SKM-1 (cell line): ENCODE measurements at regions not wholly inside any gene's neighbourhood (a gene's known extent, or its start where the extent isn't known, plus 50 kb on each side); places are given as distances from the start of the nearest gene placed in this dataset.

Experiments used
- DNase-seq: peaks from one replicate; lab custom pipeline; 2025; ENCODE audit not compliant: unreplicated experiment; lab: John Stamatoyannopoulos, UW

DNA sequence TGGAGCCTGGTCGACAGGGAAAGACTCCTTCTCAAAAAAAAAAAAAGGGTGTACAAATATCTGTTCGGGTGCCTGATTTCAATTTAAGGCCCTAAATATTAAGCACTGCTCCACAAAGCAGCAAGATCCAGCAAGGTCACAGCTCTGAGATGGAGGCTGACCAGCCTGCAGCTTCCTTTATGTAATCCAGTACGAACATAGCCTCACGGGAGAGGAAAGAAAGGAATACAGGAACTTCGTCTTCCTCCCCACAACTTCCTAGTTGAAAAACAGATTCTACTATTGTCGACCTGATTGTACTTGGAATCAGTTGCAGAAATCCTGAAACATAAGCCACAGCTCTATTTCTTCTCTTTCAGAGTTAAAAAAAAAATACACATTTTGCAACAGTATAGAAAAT is 53.5 kb upstream of the TBC1D9 start:
- DNase-seq, result no peak

DNA sequence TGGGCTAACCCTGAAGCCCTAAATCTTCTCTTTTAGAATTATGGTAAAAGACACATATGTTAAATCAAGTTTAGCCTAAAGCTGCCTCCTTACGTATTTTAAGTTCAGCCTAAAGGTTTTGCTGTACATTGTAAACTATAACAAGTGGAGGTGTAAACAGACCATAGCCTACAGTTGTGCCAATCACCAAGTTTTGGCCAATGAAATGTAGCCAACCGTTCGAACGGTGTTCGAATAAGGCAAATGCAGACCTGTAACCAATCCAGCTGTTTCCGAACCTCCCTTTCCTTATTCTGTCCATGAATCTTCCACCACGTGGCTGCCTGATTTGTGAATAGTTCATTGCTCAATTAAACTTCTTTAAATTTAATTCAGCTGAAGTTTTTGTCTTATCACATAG is 52.1 kb upstream of the TBC1D9 start:
- DNase-seq, result no peak

DNA sequence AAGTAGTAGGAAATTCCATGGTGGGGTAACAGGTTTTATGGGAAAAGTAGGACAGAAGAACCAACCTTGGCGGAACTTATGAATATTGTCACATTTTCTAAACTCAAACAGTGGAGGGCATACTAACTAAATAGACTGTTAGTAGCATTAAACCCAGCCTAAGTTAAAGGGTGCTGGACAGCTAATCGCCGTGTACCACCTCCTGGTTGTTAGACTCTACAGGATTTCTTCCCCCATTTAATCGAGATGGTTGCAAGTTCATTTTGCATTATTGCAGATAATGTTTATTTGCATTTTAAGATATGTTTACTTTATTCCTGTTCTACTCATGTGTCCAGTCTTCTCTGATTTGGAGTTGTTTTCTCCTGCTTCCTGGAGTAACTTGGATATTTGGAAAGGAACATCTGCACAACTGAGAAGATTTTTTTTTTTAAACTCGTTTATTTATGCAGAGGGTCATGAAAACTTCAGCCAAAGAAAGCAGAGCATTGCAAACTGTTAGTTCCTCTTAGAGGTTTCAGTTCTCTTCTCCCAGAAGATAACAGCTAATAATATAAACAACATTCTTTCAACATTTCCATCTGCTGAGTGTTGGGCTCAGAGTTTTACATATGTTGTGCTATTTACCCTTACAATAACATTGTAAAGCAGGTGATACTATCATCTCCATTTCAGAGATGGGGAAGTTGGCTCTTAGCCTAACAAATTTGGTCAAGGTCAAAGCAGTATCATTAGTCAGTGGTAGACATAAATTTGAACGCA is 51.5 kb upstream of the TBC1D9 start:
- DNase-seq, result no peak

DNA sequence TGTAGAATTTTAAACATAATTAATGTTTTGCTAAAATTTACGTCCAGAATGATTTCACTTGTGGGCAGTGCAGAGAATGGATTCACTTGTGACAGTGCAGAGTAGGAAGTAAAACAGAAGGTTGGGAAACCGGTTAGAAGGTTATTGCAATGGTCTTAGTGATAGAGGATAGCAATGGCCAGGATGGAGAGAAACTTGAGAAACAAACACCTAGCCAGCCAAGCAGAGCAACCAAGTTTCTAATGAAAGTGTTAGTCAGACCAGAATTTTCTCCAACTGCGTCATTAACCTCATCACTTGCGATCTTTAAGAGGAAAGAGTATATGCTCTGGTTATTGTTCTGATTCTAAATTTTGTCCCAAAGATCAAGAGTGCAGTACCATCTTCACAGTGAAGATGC is 50.0 kb upstream of the TBC1D9 start:
- peak; percentile 23 for DNase-seq
